ENCODE measurements at regions not wholly inside any gene's neighbourhood (a gene's known extent, or its start where the extent isn't known, plus 50 kb on each side); places are given as distances from the start of the nearest gene placed in this dataset.

- no peak overlapping the region for H3K4me3 ChIP-seq (ENCODE audit: control extremely low read depth in 1 of 5, extremely low read depth in 1 of 5, insufficient read depth in 1 of 5, low read depth in 2 of 5, low read length in 4 of 5)
- Mint-ChIP-seq H3K27me3 (no peaks in the 10 kb centered on the region), H3K4me1 (no peaks in the 10 kb centered on the region), H3K4me3 (no peak overlapping the region), H3K9me3 (ENCODE audit: insufficient read depth) (peaks cover 2% of the 10 kb centered on the region), H3K27ac (no peak overlapping the region)
- no peaks in the 10 kb centered on the region for H4K20me1 ChIP-seq (ENCODE audit: control insufficient read depth, insufficient read depth, low read length, poor library complexity, severe bottlenecking)
- ChIA-PET CTCF (no interaction called here), POLR2A (no interaction called here)
- no peak overlapping the region for H3K27ac ChIP-seq (ENCODE audit: low read length in 2 of 2)
- H3K9ac ChIP-seq (ENCODE audit: low read length) = no peak overlapping the region
- H3K27me3 ChIP-seq (replicated peaks in 1 of 4; ENCODE audit: control extremely low read depth in 1 of 4, control insufficient read depth in 3 of 4, insufficient read depth in 4 of 4, low read length in 3 of 4) = no peaks in the 10 kb centered on the region
- no peaks in the 10 kb centered on the region for H3K79me2 ChIP-seq (ENCODE audit: control insufficient read depth, insufficient read depth, low read length)
- H3K4me1 ChIP-seq (ENCODE audit: control insufficient read depth in 2 of 2, insufficient read depth in 2 of 2, low read length in 2 of 2) = no peaks in the 10 kb centered on the region
- ATAC-seq (ENCODE audit: low read depth) = no peak
- no peak overlapping the region for H2AFZ ChIP-seq (ENCODE audit: insufficient read depth, low read depth, low read length, poor library complexity, severe bottlenecking)
- H3K9me3 ChIP-seq (ENCODE audit: control extremely low read depth in 1 of 3, control insufficient read depth in 2 of 3, insufficient read depth in 1 of 3, low read length in 2 of 3) = peaks cover 0 to 6% (median 0%) of the 10 kb centered on the region in 3 donors
- no peak for DNase-seq
- intact Hi-C loops (cut with micrococcal nuclease) = no loop called here
- no peaks in the 10 kb centered on the region for H3K36me3 ChIP-seq (replicated peaks in 1 of 2; ENCODE audit: control extremely low read depth in 1 of 2, control insufficient read depth in 1 of 2, extremely low read depth in 1 of 2, insufficient read depth in 2 of 2, low read length in 1 of 2)
- H3K4me2 ChIP-seq (replicated peaks; ENCODE audit: low read depth, low read length, poor library complexity, severe bottlenecking) = no peak overlapping the region
- TF ChIP-seq CTCF (IDR thresholded peaks at IDR 0.05) (no peak), EZH2 (IDR thresholded peaks at IDR 0.05; ENCODE audit: borderline replicate concordance, insufficient read depth, low read depth, low read length, poor library complexity, severe bottlenecking) (no peak)
These were observed 1335.3 kb upstream of the CDH2 start for GRCh38 chr18:29512203-29512602.

- Mint-ChIP-seq H3K27ac (no peak overlapping the region), H3K4me3 (no peak overlapping the region), H3K27me3 (no peaks in the 10 kb centered on the region), H3K9me3 (ENCODE audit: insufficient read depth) (no peaks in the 10 kb centered on the region), H3K4me1 (no peaks in the 10 kb centered on the region)
- no peak for ATAC-seq (ENCODE audit: low read depth)
- Histone ChIP-seq H3K27me3 (replicated peaks in 1 of 4; ENCODE audit: control extremely low read depth in 1 of 4, control insufficient read depth in 3 of 4, insufficient read depth in 4 of 4, low read length in 3 of 4) (no peaks in the 10 kb centered on the region), H2AFZ (ENCODE audit: insufficient read depth, low read depth, low read length, poor library complexity, severe bottlenecking) (no peak overlapping the region), H3K36me3 (replicated peaks in 1 of 2; ENCODE audit: control extremely low read depth in 1 of 2, control insufficient read depth in 1 of 2, extremely low read depth in 1 of 2, insufficient read depth in 2 of 2, low read length in 1 of 2) (no peaks in the 10 kb centered on the region), H3K79me2 (ENCODE audit: control insufficient read depth, insufficient read depth, low read length) (no peaks in the 10 kb centered on the region), H3K27ac (ENCODE audit: low read length in 2 of 2) (no peak overlapping the region), H3K9me3 (ENCODE audit: control extremely low read depth in 1 of 3, control insufficient read depth in 2 of 3, insufficient read depth in 1 of 3, low read length in 2 of 3) (peaks cover 0 to 3% (median 0%) of the 10 kb centered on the region in 3 donors), H3K9ac (ENCODE audit: low read length) (no peak overlapping the region), H4K20me1 (ENCODE audit: control insufficient read depth, insufficient read depth, low read length, poor library complexity, severe bottlenecking) (no peaks in the 10 kb centered on the region), H3K4me1 (ENCODE audit: control insufficient read depth in 2 of 2, insufficient read depth in 2 of 2, low read length in 2 of 2) (no peaks in the 10 kb centered on the region), H3K4me3 (ENCODE audit: control extremely low read depth in 1 of 5, extremely low read depth in 1 of 5, insufficient read depth in 1 of 5, low read depth in 2 of 5, low read length in 4 of 5) (no peak overlapping the region), H3K4me2 (replicated peaks; ENCODE audit: low read depth, low read length, poor library complexity, severe bottlenecking) (no peak overlapping the region)
- 100% methylated on average over 1 of the region's 3 CpGs for WGBS (ENCODE audit: insufficient coverage)
- POLR2A ChIA-PET = no interaction called here
- intact Hi-C loops (cut with micrococcal nuclease) = no loop called here
- CTCF ChIA-PET = no interaction called here
- TF ChIP-seq EZH2 (IDR thresholded peaks at IDR 0.05; ENCODE audit: borderline replicate concordance, insufficient read depth, low read depth, low read length, poor library complexity, severe bottlenecking) = no peak
- TF ChIP-seq CTCF (IDR thresholded peaks at IDR 0.05) = no peak
- no peak for DNase-seq
These were observed 1325.0 kb upstream of the CDH2 start for GRCh38 chr18:29501952-29502351.

Data from B cell (primary cell).